Tibial nerve (tissue), 3 donors: ENCODE measurements at regions not wholly inside any gene's neighbourhood (a gene's known extent, or its start where the extent isn't known, plus 50 kb on each side); places are given as distances from the start of the nearest gene placed in this dataset.

Experiments used
- CTCF ChIP-seq, 5 experiments: fragments of 200-600 bp in 3 of 5; fragments of 450-650 bp in 2 of 5; sonication (generic) in 3 of 5; IDR thresholded peaks; one replicate each; pipeline ENCODE4 v1.5.1; 2016 to 2019; ENCODE audit warnings: antibody characterized with exemption in 5 of 5, mild to moderate bottlenecking in 3 of 5, moderate library complexity in 2 of 5
- POLR2A ChIP-seq, 2 donors: fragments of 450-650 bp; IDR thresholded peaks; one replicate each; pipeline ENCODE4 v1.6.1; 2017; ENCODE audit warnings: antibody characterized with exemption in 2 of 2, mild to moderate bottlenecking in 2 of 2, moderate library complexity in 2 of 2

- no peak for TF ChIP-seq POLR2A (IDR thresholded peaks at IDR 0.05)
- no peak for TF ChIP-seq CTCF (IDR thresholded peaks at IDR 0.05)
Observed at GRCh38 chr22:34070531-34070930, 150.3 kb upstream of the LARGE1 start.
